NT2/D1 (cell line): ENCODE measurements at regions not wholly inside any gene's neighbourhood (a gene's known extent, or its start where the extent isn't known, plus 50 kb on each side); places are given as distances from the start of the nearest gene placed in this dataset.

Experiments used
- DNase-seq: peaks from one replicate; pipeline ENCODE4 v3.0.0-alpha.2; 2011; ENCODE audit warnings: low read depth, low spot score
- H3K27me3 ChIP-seq: 2 replicates; pipeline ENCODE4 v1.6.0; 2011; ENCODE audit warnings: mild to moderate bottlenecking; ENCODE audit not compliant: insufficient read length, insufficient read depth
- H3K36me3 ChIP-seq: 2 replicates; pipeline ENCODE4 v1.6.1; 2011; ENCODE audit warnings: mild to moderate bottlenecking, low read length, mixed read lengths; ENCODE audit not compliant: insufficient read depth, insufficient read length
- H3K4me1 ChIP-seq: 2 replicates; pipeline ENCODE4 v1.5.1; 2011; ENCODE audit not compliant: insufficient read depth, insufficient read length
- H3K4me3 ChIP-seq: 2 replicates; pipeline ENCODE4 v1.5.1; 2011; ENCODE audit warnings: low read depth; ENCODE audit not compliant: insufficient read length
- H3K9ac ChIP-seq: 2 replicates; pipeline ENCODE4 v1.6.0; 2011; ENCODE audit warnings: low read depth; ENCODE audit not compliant: insufficient read length
- H3K9me3 ChIP-seq: 2 replicates; pipeline ENCODE4 v1.5.1; 2011; ENCODE audit warnings: mild to moderate bottlenecking, low read length; ENCODE audit not compliant: insufficient read depth
- SUZ12 ChIP-seq: IDR thresholded peaks from 2 replicates; pipeline ENCODE4 v1.6.1; 2011; ENCODE audit not compliant: insufficient read length, insufficient read depth; ENCODE audit errors: extremely low read depth
- YY1 ChIP-seq: IDR thresholded peaks from 2 replicates; pipeline ENCODE4 v1.6.1; 2011; ENCODE audit not compliant: insufficient read length, insufficient read depth
- ZNF274 ChIP-seq: IDR thresholded peaks from 2 replicates; pipeline ENCODE4 v1.6.1; 2011; ENCODE audit warnings: mild to moderate bottlenecking, low read depth, low read length

DNA sequence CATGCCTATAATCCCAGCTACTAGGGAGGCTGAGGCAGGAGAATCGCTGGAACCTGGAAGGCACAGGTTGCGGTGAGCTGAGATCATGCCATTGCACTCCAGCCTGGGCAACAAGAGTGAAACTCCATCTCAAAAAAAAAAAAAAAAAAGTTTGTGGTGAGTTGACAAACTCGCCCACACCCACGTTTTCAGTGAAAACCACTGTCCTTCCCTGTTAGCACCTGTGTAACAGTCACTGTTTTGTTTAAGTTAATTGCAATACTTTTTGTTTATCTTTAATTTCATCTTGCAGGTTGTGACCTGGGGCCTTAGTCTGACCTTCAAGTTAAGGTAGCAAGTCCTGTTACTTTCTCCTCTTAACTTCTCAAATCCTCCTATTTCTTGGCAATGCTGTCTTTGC, 65.5 kb upstream of the SKOR2 start:
- no peak for DNase-seq
- Histone ChIP-seq H3K4me3 (no peak overlapping the region), H3K4me1 (no peaks in the 10 kb centered on the region), H3K9ac (no peak overlapping the region), H3K36me3 (no peaks in the 10 kb centered on the region), H3K27me3 (no peaks in the 10 kb centered on the region), H3K9me3 (no peaks in the 10 kb centered on the region)
- TF ChIP-seq ZNF274 (no peak), SUZ12 (no peak), YY1 (no peak)

DNA sequence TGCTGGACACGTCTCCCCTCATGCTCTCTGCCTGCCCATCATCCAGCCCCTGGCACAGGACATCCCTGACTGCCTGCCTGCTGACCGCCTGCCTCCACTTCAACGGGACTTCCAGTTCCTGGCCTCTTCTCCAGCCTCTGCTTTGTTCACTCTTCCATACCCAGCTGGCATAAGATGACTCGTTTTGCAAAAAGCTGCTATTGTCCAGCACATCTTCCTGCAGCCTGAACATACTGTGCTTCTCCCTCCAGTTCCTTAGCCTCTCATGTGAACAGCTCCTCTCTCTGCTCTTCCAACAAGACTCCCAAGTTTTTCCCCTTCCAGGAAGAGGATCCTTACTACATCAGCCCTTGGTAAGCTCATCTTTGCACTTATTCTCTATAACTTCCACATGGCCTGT, 62.4 kb upstream of the SKOR2 start:
- Histone ChIP-seq H3K27me3 (no peaks in the 10 kb centered on the region), H3K4me1 (no peaks in the 10 kb centered on the region), H3K4me3 (no peak overlapping the region), H3K9me3 (no peaks in the 10 kb centered on the region), H3K36me3 (no peaks in the 10 kb centered on the region), H3K9ac (no peak overlapping the region)
- no peak for DNase-seq
- TF ChIP-seq YY1 (no peak), ZNF274 (no peak), SUZ12 (no peak)

DNA sequence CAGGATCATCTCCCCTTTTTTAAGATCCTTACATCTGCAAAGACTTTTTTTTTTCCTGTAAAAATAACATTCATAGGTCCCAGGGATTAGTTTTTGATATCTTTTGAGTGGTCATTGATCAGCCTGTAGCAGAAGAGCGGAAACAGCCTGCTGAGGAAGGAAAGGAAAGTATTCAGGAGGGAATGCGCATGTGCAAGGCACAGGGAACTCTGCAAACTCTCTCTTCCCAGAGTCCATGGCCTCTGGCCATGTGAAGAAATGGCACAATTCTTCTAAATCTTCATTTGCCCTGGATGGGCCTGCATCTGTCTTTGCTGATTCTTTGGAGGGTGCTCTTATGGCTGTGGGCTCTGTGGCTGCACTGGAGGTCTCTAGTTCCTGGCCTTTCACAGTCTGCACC, 60.1 kb upstream of the SKOR2 start:
- Histone ChIP-seq H3K9ac (no peak overlapping the region), H3K36me3 (no peaks in the 10 kb centered on the region), H3K4me1 (no peaks in the 10 kb centered on the region), H3K27me3 (no peaks in the 10 kb centered on the region), H3K9me3 (no peaks in the 10 kb centered on the region), H3K4me3 (no peak overlapping the region)
- no peak for TF ChIP-seq ZNF274
- no peak for TF ChIP-seq YY1
- no peak for TF ChIP-seq SUZ12
- DNase-seq, result no peak
